Caki2 (cell line): ENCODE measurements at regions not wholly inside any gene's neighbourhood (a gene's known extent, or its start where the extent isn't known, plus 50 kb on each side); places are given as distances from the start of the nearest gene placed in this dataset.
A peak's percentile ranks its signal among the peaks of the same experiment; 100 is the strongest.
"Not testable (repeated sequence)": the region's sequence is repeated elsewhere in the genome, so short reads cannot be mapped to it uniquely, and the experiment has no call there.

ENCODE experiments used
- DNase-seq: peaks from one replicate; pipeline ENCODE4 v3.0.0-alpha.2; 2015; ENCODE audit warnings: low read depth
- in situ Hi-C: cut with HindIII; loops from 2 replicates; pipeline ENCODE4 v1.10.0; 2016; ENCODE audit warnings: low sequenced_read_pairs, low pct_unique_long_range_greater_than_20kb, mixed read lengths

DNA sequence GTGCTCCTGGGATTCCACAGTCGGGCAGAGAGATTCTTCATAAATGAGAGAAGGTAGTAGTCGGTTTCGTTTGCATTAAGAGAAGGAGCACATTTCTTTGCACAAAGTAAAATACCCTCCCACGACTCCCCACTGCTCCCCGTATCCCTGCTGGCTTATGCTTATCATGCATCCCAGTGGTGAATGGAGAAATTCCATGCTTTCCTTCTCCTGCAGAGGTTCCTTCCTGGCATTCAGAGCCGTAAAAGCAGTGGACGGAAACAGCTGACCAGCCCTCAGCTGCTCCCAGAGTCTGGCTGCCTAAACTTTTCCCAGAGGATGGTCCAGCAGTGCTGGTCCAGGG lies 93.1 kb downstream of the C9orf152 start:
- no peak for DNase-seq
- in situ Hi-C loops = no loop called here

GRCh38 chr9:110115341-110115820 lies 92.6 kb downstream of the C9orf152 start:
- DNase-seq = no peak
- in situ Hi-C loops = no loop called here

DNA sequence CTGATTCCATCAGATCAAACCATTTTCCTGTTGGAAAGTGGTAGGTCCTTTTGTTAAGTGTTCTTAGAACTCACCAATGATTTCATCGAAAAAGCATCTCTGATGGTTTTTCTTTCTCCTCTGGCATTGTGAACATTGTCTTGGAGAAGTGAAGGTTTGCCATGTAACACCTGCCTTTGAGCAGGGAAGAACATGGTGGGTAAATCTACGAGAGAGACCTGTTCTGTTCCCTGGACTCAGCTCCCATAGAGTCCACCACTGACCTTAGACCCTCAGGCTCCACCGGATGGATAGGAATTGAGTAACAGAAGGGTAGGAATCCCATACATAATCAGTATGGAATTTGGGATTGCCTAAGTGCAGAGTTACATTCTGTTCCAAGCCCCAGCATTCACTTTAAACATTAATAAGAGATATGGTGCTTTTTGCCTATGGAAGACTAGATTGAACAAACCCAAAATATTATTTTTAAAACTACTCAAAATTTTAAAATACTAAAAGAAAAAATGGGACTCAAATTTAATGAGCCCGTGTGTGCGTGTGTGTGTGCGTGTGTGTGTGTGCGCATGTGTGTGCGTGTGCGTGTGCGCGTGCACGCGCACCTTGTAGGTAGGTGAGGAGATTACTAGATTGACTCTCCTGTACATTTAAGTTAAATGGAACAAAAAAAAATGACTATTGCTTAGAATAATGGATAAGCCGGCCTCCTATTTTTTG lies 92.0 kb downstream of the C9orf152 start:
- DNase-seq = no peak
- in situ Hi-C loops = no loop called here

- no peak for DNase-seq
- in situ Hi-C loops = no loop called here
Measured at GRCh38 chr9:110116543-110116885, 91.4 kb downstream of the C9orf152 start.

DNA sequence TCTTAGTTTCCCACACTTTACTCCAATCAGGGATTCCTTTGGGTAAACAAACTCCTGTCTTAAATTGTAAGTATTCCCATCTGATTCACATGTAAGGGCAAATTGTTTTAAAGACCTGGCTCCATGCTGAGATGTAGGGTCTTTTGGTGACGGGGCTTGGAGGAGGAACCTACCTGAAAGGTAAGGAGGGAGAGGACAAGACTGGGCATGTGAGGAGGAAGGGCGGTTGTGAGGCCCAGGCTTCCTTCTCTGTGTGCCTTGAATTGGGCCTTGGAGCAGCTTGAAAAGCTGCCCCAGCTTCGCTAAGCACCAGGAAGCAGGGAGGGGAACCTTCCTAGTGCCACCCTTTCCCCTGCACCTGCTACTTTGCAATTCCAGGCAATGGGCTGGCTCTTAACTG lies 86.8 kb downstream of the C9orf152 start:
- DNase-seq = no peak
- in situ Hi-C loops = no loop called here

DNA sequence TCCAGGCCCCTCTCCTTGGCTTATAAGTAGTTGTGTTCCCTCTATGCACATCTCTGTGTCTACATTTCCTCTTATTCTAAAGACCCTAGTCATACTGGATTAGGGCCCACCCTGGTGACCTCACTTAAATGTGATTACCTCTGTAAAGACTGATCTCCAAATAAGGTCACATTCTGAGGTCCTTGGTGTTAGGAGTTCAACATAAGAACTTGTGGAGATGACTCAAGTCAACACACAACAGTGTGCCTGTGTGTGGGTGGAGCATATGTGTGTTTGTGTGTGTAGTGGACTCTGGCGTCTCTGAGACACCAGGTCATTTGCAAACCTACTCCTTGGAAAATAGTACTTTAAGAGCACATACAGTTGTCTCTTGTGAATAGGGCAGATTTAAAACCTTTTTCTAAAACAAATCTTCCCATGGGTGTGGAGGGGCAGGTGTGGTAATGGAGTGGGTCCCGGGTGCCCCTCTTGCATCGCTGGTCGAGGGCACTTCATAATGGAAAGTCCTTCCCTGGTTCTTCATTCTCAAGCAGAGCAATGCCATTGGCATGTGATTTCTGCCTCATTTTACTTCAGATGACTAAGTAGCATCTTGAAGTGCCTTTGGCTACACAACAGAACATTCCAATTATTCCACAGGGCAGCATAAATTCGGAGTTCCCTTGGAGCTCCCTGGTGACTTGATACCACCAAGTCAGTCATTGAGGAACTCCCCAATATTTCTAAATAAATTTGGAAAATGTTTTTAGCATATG lies 84.4 kb downstream of the C9orf152 start:
- no peak for DNase-seq
- in situ Hi-C loops = no loop called here

DNA sequence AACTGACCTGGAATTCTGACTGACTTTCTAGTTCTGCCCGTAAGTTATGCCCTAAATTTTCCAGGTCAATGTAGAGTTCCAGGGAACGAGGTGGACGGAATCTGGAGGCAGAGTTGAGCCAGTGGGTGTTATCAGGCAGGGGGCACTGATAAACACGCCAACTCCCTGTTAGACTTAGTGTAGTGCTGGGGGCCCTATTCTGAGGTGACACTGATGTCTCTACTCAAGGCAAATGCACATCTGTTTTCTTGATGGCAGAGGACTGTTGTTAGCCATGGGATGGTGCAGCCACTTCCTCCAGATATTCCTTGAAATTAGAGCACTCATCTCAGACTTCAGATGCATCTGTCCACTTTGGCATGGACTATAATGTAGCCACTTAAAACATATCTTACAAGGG lies 83.5 kb downstream of the C9orf152 start:
- in situ Hi-C loops = no loop called here
- no peak for DNase-seq

GRCh38 chr9:110125207-110125751 lies 82.7 kb downstream of the C9orf152 start:
- in situ Hi-C loops = no loop called here

GRCh38 chr9:110125763-110126351 lies 82.1 kb downstream of the C9orf152 start:
- no peak for DNase-seq
- in situ Hi-C loops = no loop called here

More at GRCh38 chr9:110125207-110125751, 82.7 kb downstream of the C9orf152 start:
- DNase-seq = peak; percentile 96

DNA sequence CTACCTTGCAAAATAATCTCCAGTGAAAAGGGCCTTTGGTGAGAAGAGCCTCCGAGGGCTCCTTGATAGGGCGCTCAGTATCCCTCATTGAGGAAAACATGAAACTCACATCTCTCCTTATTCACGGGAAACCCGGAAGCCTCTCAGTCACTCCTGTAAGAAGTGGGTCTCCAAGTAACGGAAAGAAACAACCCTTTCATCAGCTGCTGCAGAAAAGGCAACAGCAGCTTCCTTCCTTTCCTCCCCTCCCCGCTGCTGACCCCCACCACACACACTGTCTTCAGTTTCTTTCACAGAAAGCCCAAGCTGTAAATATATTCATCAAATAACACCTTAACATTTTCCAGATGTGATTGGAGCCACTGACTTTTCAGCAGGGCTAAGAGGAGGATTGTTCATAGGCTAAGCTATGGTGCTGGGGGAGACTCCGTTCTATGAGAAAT lies 81.4 kb downstream of the C9orf152 start:
- in situ Hi-C loops = no loop called here
- DNase-seq = no peak

DNA sequence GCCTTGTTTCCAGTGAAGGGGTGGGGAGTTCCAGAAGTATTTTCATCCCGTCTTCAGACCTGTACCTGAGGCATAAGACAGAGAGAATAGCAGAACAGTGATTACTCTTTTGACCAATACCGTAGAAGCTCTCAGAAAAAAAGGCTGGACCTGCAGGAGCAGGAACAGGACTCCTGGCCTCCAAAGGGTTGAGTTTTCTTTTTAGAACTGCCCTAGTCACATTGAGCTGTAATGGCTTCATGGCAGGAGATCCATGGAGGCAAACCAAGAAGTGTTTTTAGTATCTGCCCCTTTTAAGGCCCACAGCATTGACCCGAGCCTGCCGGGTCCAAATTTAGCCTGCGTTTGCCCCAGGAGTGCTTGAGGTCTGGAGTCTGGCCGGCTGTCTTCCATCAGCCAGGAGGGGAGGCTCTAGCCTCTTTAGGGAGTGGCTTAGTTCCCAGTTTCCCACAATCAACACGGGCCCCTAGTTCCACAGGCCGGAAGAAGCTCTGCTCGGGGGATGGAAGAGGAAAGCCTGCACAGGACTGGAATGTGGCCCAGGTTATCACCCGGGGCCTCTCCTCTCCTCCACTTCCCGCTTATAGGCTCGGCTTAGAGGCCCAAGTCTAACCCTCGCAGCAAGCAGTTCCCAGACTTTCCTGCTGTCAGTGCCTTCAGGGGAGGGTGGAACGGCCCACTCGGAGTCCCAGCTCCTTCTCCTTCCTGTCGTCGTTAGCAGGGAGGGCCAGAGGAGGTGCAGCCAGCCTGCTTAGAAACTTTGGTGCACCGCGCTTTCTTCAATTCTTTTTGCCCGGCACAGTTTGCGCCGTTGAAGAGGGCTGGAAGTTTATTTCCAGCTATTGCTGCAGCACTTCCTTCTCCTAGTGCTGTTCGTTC lies 80.7 kb downstream of the C9orf152 start:
- in situ Hi-C loops = no loop called here
- peak; percentile 79 for DNase-seq

GRCh38 chr9:110128664-110129329 lies 79.2 kb downstream of the C9orf152 start:
- DNase-seq = peak; percentile 81
- in situ Hi-C loops = no loop called here

DNA sequence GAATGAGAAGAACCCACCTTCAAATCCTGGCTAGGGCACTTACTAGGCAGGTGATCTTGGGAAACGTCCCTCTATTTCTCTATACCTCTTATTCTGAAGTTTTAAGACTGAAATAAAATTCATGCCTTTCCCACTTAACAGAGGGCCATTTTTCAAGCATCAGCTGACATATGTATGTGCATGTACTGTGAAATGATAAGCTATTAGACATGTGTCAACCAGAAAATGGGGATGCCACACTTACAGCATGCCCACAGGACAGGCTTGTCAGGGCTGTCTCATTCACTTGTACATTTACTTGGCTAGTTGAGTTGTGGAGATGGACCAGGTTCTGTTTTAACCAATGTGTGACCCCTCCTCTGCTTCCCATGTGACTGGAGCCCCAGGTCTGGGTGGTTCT lies 78.5 kb downstream of the C9orf152 start:
- in situ Hi-C loops = no loop called here
- no peak for DNase-seq

GRCh38 chr9:110130211-110130610 lies 77.7 kb downstream of the C9orf152 start:
- DNase-seq = no peak
- in situ Hi-C loops = no loop called here

DNA sequence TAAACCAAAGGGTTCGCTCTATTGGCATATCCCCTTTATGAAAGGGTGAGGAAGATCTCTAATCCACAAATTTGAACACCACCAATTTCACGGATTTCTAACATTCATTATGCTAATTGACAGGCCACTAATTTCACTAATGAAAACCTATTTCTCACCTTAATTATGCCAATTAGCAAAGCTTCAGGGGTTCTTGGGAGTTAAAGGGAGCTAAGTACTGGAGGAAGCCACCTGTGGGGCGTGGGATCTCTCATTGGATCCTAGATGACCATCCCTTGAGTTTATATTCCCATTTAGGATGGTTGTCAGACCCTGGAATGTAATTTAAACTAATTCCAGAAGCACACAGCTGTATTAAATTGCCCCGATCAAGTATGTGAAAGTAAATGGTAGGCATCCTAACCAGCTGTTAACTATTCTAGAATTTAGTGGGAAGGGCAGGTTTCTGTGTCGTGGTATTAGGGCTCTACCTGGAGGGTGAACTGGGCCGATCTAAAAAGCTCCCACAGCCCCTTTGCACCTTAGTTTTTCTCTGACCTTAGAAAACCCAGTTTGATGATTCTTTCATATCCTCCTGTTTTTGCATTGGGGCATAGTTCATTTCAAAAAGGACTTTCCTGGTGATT lies 77.1 kb downstream of the C9orf152 start:
- DNase-seq = no peak

DNA sequence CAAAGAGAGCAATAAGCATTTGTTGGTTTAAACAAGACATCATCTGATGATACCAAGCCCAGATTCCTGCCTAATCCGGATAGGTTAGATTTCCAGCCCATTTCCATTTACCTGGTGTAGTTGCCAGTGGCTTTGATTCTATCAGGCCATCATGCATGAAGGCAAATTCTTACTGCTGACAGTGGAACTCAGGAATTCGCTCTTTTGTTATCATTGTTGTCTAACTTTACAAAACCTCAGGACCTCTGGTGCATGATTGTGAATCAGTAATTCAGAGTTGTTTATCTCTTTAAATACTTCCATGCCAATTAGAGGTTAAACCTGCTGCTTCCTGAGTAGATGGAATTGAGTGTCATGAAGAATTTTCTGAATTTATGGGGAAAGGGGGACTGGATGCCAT lies 76.5 kb downstream of the C9orf152 start:
- in situ Hi-C loops = no loop called here
- DNase-seq = peak; percentile 81

More for the DNA sequence above, 77.1 kb downstream of the C9orf152 start:
- in situ Hi-C loops = no loop called here

- DNase-seq, in situ Hi-C loops: not testable (repeated sequence)
Measured at GRCh38 chr9:110132531-110132930, 75.4 kb downstream of the C9orf152 start.
